NCI-H2227 (cell line): ENCODE measurements at regions not wholly inside any gene's neighbourhood (a gene's known extent, or its start where the extent isn't known, plus 50 kb on each side); places are given as distances from the start of the nearest gene placed in this dataset.

Source experiments
- DNase-seq: peaks from one replicate; lab custom pipeline; 2025; ENCODE audit not compliant: unreplicated experiment; lab: John Stamatoyannopoulos, UW

DNA sequence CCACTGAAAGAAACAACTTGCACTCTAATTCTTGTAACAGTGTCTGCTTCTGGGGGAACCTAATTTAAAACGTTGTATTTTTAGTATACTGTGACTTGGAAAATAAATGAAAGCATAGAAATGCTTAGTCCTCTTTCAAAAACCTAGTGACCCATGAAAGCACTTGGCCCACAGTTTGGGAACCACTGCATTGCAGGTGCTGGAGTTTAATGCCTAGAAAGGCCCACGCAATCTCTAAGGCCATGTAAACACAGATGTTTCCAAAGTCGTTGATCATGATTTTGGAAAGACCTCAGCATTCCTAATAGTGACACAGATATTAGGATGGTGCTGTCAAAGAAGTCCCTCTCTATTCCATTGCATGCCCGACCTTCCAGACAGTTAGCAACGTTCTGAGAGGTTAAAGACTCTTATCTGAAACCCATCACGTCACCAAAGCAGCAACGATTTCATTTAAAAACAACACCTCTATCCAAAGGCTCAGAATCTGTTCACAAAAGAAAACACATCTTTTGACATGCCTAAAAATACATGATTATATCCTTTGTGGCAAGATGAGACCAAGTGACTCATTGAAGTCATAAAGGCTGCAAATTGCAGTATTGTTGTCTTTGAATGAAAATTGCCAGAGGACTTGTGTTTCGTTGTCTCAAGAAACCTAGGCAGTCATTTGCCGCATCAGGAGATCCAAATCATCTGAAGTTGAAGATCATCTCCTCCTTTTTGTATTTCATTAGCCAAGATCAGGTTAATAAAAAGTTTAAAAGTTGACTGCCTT, 328.0 kb upstream of the ZNF507 start:
- no peak for DNase-seq

DNA sequence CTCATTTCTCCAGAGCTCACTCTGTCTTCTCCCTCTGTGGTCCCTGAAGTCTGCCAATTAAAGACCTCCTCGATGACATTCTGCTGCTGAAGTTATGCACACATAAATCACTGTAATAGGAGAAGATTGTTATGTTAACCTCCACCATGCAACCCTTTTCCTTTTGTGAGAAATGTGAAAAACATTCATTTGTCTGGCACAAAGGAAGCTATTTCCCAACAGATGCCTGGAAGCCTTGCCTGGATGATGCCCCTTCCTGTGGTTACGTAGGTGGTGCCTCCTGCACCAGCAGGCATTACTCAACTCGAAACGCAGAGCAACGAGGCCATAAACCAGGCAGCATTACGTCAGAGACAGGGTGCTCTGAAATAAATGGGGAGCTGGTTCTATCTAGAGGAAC, 327.4 kb upstream of the ZNF507 start:
- no peak for DNase-seq

DNA sequence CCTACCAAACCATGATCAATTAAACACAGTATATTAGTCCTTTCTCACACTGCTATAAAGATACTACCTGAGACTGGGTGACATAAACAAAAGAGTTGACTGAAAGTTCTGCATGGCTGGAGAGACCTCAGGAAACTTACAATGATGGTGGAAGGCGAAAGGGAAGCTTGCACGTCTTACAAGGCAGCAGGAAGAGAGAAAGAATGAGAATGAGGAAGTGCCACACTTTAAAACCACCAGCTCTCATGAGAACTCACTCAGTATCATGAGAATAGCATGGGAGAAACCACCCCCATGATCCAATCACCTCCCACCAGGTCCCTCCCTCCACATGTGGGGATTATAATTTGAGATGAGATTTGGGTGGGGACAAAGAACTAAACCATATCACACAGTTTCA, 324.9 kb upstream of the ZNF507 start:
- DNase-seq: no peak

DNA sequence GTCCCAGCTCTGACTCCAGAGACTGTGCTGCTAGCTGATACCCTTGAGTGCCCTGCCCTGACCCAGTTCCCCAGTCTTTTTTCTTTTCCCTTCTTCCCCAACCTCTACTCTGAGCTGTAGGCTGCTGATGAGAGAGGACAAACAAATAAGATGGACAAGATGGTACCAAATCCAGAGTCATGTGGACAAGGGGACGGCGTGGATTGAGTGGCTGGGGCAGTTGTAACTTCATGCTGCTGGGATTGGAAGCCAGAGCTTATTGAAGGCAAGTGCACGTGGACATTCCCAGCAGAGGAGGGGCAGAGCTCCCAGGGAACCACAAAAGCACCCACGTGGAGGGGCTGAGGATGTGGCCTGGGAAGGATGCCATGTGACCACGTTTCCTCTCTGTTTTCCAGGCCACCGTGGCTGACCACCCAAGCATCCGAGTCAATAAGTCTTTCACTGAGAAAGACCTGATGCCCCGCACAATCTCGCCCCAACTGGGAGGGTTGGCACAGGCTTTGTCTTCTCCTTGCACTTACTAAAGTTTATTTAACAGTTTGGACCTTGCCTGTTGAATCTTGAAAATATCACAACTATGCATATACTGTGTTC, 323.3 kb upstream of the ZNF507 start:
- DNase-seq: no peak

DNA sequence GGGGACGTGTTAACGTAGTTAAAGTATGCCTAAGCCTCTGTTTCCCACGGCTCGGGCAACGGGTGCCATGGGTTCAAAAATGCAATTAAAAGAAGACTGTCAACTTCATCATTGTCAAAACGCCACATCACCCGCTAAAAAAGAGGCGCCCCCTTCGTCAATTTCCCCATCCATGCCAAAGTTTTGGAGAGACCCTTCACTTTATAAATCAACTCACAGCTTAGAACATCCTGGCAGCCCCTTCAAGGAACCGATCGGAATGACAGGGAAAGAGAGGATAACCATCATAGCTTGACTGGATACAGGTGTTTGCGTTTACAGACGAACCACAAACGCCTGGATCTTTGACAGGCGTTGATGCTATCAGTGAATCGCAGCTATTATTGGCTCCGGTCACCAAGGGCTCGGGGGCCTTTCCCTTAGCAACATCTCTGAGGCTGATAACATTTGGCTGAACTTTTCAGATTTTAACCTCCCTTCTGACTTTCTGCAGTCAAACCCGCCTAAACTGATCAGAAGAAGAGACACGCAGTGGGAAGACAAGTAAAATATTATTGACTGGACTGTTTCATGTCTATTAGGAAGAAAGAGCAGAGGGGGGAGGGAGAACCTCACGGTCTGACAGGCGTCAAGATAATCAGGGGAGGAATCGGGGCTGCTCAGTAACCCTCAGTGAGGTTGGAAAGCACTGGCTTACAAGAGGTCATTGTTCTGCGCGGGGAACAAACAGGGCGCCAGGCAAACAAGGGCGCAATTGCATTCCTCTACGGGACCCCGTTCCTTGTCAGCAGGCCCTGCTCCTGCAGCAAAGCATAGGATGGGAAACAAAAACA, 322.5 kb upstream of the ZNF507 start:
- DNase-seq: no peak

DNA sequence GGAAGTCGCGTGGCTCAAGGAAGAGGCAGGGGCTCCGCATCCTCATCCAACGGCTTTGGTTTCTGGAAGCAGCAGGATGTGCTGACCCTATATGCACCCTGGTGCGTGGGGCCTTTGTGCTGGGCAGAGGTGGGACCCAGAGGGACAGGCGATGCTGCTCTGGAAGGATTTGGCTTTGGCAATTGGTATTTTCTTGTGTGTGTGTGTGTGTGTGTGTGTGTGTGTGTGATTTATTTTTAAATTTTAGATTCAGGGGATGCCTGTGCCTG, 321.9 kb upstream of the ZNF507 start:
- no peak for DNase-seq

DNA sequence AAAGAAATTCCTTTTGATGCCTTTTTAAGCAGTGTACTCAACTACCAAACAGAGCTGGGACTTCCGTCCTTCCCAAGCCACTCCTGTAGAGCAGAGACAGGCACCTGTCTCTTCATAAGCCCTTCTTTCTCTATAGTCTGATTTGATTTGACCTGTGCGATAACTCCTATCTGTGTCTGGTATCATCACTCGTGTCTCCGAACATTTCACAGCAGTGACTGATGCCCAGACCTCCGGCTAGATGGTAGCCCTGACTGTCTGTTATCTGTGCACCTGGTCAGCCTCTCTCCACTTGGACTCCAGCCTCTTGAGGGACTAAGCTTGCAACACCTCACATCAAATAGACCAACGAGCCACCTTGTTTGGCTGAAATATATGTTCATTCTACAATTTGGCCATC, 316.2 kb upstream of the ZNF507 start:
- no peak for DNase-seq

DNA sequence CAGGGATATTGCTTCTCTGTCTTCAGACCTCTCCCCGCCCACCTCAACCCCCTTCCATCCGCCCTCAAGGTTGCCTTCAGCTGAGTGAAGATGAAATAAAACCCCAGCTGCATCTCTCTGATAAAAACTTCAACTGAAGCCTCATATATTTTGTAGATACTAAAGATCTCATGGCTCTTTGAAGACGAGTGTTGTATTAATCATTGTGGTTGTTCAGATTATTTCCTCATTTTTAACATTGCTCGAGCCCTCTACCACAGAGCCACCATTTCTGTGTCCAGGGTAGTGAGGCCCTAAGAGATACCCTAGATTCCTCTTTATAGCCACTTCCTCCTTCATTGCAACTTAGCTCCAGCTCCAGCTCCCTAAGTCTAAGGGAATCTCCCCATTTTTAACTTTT, 312.8 kb upstream of the ZNF507 start:
- DNase-seq: no peak

DNA sequence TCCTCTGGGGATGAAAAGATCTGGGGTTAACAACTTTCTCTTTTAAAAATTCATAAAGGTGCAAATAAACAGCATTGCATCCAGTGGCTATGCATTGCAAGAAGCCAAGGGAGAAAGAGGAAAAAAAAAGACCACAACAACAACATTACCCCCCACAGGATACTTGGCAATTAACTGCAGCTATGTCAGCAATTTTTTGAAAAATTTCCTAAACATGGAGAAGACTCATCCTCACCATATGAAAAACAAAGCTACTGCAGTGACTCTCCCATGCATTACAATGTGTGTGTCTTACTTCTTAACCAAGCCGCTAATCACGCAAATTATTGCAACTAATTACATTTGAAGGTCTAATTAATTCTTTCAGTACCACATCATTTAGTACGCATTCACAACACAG, 309.8 kb upstream of the ZNF507 start:
- DNase-seq: no peak

DNA sequence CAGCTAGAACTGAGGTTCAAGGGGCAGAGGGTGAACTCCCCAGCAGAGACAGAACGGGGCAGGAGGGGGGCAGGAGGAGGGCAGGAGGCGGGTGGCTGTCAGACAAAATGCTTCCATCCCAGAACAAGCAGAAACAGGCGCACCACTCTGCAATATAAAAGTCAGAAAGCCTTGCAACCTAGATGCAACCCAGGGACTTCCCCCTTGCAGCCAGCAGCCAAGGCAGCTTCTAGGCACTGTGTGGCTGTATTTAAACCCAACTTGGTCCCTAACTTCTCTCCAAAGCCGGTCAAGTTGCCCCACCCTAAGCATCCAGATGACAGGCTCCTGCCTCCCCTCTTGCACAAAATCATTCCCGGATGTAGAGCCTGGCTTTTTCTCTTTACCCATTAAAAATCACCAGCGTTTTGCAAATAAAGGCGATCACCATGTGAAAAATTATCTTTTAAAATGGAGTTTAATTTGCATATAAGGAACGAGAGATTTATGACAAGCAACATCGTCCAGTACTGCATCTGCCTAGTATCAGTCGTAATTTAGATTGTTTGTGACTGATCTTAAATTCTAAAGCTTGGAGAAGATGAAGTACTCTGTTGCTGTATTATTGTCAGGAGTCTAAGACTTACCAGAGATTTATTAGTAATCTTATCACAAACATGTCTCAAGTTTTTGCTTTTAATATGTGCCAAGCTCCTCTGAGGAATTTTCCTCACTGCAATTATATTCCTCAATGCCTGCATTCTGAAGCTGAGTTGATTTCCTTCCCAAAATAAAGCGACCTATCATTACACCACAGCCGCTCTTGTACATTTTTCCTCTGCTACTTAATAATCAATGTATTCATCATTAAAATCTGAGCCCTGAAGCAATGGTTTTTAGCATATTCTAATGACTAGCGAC, 307.1 kb upstream of the ZNF507 start:
- DNase-seq: no peak

DNA sequence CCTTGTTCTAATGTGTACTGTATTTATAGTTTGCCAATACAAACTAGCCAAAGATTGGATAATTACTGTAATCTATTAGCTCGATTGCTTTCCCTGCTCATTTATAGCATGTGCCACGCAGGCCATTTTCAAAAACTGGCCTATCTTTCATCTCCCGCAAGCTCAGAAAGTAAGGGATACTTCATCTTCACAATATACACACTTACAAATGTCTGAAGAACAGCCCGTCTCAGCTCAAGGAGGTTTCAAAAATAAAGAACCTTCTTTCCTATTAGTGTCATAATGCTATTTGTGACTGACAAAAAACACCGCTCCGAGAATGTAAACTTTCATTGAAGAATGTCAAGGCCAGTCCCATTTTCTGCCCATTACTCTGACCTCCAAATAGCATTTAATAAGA, 306.4 kb upstream of the ZNF507 start:
- DNase-seq: no peak

DNA sequence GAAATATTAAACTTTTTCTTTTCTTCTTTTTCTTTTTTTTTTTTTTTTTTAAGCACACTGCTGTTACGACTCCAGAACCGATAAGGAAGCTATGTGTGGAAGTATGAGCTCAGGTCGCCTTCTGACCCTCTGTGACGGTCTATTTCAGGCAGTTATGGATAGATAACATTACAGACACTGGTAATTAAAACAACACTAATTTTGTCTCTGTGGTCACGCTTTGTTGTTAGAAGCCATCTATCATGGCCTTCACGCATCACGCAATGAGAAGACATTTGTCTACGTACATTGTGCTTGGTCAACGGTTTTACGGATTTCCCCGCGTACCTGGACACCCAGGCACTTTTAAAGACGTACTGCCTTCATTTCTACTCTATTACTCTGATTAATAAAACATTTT, 306.0 kb upstream of the ZNF507 start:
- DNase-seq: no peak

DNA sequence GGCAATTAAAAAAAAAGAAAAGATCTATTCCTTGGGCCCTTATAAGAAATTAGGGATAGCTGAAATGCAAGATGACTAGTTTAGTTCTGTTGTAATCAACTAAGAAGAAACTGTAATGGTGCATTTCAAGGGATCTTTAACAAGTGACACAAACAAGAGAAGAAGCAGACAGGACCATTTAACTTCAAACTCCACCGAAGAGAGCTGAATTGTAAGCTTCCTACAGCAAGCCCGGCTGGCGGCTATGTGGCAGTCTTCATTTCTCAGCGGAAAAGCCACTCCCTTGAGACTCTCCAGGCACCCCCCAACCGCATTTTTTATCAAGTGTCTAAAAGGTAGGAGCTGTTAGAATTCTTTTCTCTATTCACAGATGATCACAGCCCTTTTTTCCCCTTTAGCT, 305.2 kb upstream of the ZNF507 start:
- no peak for DNase-seq

DNA sequence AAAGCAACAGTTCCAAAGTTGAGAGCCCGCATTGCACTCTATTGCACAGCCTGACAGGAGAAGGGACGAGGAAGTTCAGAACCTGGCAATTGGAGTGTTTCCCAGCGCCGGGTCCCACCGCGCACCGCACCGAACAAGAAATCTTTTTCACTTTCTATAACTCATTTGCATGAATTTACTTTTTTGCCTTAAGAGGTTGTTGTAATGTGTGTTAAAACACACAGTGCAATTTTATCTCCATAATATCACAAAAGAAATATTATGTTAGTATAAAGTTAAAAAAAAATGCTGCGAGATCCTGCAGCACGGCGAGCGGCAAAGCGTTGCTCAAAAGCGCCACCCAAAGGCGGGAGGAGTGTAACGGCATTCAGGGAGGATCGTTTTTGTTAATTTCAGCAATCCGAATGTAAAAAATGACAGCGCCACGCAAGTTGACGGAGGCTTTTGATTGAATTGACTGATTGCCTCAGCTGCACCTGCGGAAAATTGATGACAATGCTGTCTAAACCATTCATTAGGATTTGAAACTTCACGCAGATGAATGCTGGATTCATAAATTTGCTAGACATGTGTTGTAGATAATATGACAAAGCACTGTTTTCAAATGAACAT, 303.6 kb upstream of the ZNF507 start:
- DNase-seq: peak; percentile 63

DNA sequence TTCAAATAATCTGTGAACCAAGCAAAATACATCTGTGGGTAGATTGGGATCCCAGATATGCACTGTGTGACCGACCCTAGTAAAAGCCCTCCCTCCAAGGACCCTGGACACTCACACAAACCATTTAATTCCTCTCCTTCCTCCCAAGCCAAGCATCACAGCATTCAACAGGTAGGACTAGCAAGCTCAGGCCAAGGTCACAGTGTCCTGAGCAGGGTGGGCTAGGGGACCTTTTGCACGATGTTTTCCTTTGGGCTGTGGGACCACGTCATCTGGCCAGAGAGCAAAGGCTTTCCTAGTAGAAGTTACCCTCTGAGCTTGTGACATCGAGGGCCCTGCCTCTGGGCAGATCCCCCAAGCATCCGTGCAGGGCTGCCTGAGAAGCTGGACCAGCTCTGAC, 297.6 kb upstream of the ZNF507 start:
- DNase-seq: no peak

DNA sequence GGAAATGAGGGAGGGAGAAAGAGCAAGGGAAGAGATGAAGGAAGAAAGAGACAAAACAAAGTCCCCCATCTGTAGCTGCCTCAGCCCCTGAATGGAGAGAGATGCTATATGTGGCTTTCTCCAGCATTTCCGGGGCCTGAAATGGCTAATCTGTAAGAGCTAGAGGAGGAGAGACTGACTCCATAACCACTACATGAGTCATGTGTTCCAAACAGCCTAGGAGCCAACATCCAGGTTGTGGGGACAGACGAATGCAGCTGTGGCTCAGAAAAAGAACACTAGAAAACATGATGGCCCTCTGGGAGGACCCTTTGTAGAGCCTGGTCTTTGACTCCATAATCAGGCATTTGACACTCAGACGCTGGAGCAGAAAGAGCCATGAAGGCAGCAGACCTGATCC, 292.0 kb upstream of the ZNF507 start:
- DNase-seq: no peak

DNA sequence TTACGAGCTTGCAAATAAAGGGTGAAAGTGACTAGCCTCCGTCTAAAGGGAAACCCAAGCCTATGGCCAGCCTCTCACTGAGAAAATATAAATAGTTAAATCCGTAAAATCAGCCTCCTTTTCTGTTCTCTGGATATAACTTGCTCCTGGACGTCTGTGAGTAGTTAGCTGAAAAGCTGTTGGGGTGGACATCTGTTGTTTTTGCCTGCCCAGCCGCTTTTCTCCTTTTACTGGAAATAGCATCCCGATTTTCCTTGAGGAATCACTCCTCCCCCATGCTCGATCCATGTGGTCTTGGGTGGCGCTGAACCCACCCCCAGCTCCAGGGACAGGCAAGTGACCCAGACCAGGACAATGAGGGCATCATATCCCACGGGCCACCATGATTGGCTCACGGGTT, 291.5 kb upstream of the ZNF507 start:
- DNase-seq: no peak

DNA sequence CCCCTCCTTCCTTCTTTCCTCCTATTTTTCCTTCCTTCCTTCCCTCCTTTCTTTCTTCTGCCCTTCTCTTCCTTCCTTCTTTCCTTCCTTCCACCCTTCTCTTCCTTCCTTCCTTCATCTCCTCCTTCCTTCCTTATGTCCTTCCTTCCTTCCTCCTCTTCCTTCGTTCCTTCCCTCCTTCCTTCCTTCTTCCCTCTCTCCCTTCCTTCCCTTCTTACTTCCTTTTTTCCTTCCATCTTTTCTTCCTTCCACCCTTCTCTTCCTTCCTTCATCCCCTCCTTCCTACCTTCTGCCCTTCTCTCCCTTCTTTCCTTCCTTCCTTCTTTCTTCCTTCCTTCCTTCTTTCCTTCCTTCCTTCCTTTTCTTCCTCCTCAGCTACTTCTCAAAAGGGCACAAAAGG, 287.3 kb upstream of the ZNF507 start:
- no peak for DNase-seq

DNA sequence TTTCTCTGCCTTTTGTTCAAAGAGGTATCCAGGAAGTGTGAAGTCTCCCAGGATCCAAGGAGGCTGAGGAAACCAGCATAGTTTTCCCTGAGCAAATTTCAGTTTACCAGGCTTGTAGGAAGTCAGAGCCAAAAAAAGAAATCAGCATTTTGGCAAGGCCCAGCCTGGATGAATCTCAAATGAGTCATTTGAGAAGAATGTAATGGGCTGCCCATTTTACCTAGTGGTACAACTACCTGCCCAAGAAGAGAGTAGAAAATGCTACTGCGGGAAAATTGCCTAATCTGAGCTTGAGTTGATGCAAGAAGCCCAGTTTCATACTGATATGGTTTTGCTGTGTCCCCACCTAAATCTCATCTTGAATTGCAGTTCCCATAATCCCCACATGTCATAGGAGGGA, 284.1 kb upstream of the ZNF507 start:
- no peak for DNase-seq

DNA sequence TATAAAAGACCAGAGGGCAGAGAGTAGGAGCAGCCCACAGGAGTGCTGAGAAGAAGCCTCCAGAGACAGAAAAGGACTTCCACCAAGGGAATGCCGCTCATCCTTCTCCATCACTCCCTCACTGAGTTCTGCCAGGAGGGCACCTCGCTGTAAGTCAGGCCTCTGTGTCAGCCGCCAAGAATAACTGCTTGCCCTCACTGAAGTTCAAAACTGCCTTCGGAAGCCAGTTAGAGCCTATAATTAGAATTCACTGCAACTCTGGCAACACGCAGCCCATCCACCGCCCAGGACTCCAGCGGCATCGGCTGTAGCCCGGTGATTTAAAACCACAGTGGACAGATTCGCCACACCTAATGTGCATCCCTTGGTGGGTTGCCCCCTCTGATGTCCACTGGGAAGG, 281.8 kb upstream of the ZNF507 start:
- no peak for DNase-seq

DNA sequence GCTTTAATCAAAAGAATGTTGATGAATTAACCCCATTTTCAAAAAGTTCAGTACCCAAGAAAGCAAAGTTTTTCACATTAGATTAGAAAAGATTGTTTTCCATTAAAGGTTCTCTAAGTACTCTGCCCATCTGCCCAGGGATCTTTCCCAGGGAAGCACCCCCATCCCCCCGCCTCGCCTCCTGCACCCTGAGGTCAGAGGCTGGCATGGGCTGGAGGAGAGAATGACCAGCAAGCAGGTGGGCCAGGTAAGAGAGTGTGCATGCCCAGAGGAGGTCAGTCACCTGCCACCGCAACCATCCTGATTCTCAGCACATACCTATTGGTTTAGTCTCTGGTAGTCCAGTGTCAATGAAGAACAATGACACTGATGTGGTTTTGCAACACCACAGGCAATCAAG, 279.4 kb upstream of the ZNF507 start:
- no peak for DNase-seq
